ENCODE measurements at regions not wholly inside any gene's neighbourhood (a gene's known extent, or its start where the extent isn't known, plus 50 kb on each side); places are given as distances from the start of the nearest gene placed in this dataset.

DNA sequence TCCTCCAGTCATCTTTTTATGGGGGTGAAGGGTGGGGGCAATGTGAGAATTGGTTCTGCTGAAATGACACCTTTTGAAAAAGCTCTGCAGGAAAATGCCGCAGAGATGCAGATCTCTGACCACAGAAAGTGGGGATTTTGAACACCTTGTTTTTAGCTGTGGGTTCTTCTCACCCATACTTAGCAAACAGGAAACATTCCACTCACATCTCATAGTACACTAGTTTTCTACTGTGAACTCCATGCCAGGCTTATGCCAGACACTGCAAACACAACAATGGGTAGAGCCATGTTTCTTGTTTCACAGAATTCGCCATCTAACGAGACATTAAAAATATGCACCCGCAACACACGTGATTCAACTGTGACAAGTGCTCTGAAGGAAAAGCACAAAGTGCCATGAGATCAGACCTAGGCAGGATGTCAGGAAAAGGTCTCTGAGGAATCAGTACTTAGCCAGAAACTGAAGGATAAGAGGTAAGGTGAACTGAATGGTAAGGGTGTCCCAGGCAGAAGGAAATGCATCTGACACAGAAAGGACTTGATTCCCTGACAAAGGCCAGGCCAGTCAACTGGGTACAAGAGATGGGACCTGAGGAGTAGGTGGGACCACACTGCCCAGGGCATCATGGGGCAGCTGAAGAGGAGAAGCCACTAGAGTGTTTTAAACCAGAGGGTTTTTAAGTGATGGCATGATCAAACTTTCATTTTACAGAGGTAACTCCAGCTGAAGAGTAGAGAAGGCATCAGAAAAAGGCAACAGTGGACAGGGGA, 83.8 kb upstream of the JAK1 start:
- H3K9me3 ChIP-seq, result no peaks in the 10 kb centered on the region
- DNase-seq, result no peak
- intact Hi-C loops (cut with DNase I), result no loop called here
- TF ChIP-seq POLR2A (IDR thresholded peaks at IDR 0.05) (no peak), POLR2AphosphoS5 (IDR thresholded peaks at IDR 0.05) (no peak), EP300 (IDR thresholded peaks at IDR 0.05) (no peak)
- TF ChIP-seq, protein P1, sequence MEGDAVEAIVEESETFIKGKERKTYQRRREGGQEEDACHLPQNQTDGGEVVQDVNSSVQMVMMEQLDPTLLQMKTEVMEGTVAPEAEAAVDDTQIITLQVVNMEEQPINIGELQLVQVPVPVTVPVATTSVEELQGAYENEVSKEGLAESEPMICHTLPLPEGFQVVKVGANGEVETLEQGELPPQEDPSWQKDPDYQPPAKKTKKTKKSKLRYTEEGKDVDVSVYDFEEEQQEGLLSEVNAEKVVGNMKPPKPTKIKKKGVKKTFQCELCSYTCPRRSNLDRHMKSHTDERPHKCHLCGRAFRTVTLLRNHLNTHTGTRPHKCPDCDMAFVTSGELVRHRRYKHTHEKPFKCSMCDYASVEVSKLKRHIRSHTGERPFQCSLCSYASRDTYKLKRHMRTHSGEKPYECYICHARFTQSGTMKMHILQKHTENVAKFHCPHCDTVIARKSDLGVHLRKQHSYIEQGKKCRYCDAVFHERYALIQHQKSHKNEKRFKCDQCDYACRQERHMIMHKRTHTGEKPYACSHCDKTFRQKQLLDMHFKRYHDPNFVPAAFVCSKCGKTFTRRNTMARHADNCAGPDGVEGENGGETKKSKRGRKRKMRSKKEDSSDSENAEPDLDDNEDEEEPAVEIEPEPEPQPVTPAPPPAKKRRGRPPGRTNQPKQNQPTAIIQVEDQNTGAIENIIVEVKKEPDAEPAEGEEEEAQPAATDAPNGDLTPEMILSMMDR (IDR thresholded peaks at IDR 0.05), result no peak
- no peak overlapping the region for H3K27ac ChIP-seq
- no peaks in the 10 kb centered on the region for H3K27me3 ChIP-seq
- 82 to 93% methylated on average over 5 of the region's 5 CpGs for WGBS, 2 donors
- peaks cover 0 to 18% (median 0%) of the 10 kb centered on the region in 4 donors for H3K36me3 ChIP-seq
- H3K4me1 ChIP-seq, result peaks cover 0 to 23% (median 17%) of the 10 kb centered on the region in 4 donors
- H3K4me3 ChIP-seq, result no peak overlapping the region

DNA sequence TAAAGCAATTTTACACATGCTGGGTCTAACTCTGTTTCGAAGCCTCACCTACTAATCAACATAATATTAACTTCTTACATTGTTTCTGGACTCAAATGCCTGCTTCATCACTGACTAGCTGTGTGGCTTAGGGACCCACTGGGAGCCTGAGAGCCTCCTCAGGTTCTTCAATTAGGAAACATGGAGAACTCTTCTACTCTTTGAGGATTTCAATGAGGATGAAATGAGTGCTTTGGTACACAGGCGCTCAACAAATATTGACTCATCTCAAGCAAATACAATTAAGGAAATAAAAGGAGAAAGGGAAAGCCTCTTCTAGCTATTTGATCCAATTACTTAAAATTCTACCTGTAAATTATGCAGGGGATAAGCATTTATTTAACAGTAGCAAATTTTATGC, 84.4 kb upstream of the JAK1 start:
- TF ChIP-seq POLR2A (IDR thresholded peaks at IDR 0.05) (no peak), EP300 (IDR thresholded peaks at IDR 0.05) (no peak), POLR2AphosphoS5 (IDR thresholded peaks at IDR 0.05) (no peak)
- TF ChIP-seq, protein P1 (IDR thresholded peaks at IDR 0.05), result no peak
- DNase-seq, result no peak
- Histone ChIP-seq H3K36me3 (peaks cover 0 to 25% (median 0%) of the 10 kb centered on the region in 4 donors), H3K4me3 (no peak overlapping the region), H3K27me3 (no peaks in the 10 kb centered on the region), H3K9me3 (no peaks in the 10 kb centered on the region), H3K4me1 (peaks cover 0 to 23% (median 19%) of the 10 kb centered on the region in 4 donors), H3K27ac (no peak overlapping the region)
- intact Hi-C loops (cut with DNase I), result no loop called here
- 52 to 86% methylated on average over 2 of the region's 2 CpGs for WGBS, 2 donors

DNA sequence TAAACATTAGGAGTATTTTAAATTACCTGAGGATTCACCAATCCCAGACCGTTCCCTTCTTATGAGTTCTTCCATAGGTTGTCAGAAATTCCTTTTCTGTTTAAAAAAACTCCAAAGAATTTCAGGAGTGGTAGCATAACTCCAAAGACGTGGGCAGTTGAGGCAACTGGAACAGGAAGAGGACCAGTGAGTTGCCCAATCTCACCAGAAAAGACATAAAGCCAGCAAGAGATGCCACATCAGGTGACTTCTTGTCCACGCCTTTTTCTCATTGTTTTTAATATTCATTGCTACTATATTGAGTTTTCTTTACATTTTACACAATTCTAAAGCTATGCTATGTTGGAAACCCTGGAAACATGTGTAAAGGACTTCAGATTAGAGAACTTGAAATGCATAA, 88.1 kb upstream of the JAK1 start:
- DNase-seq, result no peak
- intact Hi-C loops (cut with DNase I), result no loop called here
- 90% methylated on average over 3 of the region's 3 CpGs for WGBS, 2 donors
- Histone ChIP-seq H3K4me1 (peaks cover 0 to 37% (median 22%) of the 10 kb centered on the region in 4 donors), H3K27ac (no peak overlapping the region), H3K9me3 (no peaks in the 10 kb centered on the region), H3K27me3 (no peaks in the 10 kb centered on the region), H3K36me3 (peaks cover 5 to 54% (median 13%) of the 10 kb centered on the region in 4 donors), H3K4me3 (no peak overlapping the region)
- no peak for TF ChIP-seq POLR2A (IDR thresholded peaks at IDR 0.05)
- no peak for TF ChIP-seq POLR2AphosphoS5 (IDR thresholded peaks at IDR 0.05)
- no peak for TF ChIP-seq EP300 (IDR thresholded peaks at IDR 0.05)
- TF ChIP-seq, protein P1 (IDR thresholded peaks at IDR 0.05), result no peak

DNA sequence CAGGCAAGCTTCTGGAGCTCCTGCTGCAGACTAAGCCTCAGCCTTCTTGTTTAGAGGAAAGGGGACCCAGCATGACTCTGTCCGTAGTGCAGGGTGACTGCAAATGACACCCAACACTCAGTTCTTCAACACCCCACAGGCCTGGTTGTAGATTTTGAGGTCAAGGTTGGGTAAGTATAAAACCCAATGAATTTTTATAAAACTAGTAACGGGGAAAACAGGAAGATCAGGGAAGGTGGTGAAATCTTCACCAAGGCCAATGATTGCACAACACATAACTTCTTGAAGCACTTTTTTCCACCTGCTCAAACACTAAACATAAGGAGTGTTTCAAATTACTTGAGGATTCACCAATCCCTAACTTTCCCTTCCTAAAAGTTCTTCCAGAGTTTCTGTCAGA, 89.4 kb upstream of the JAK1 start:
- DNase-seq, result no peak
- Histone ChIP-seq H3K27me3 (no peaks in the 10 kb centered on the region), H3K36me3 (peaks cover 5 to 54% (median 13%) of the 10 kb centered on the region in 4 donors), H3K4me3 (no peak overlapping the region), H3K4me1 (peaks cover 0 to 50% (median 33%) of the 10 kb centered on the region in 4 donors), H3K27ac (peak overlapping the region in 1 of 4 donors; percentile 16), H3K9me3 (no peaks in the 10 kb centered on the region)
- TF ChIP-seq EP300 (IDR thresholded peaks at IDR 0.05) (no peak), POLR2AphosphoS5 (IDR thresholded peaks at IDR 0.05) (no peak), POLR2A (IDR thresholded peaks at IDR 0.05) (no peak)
- TF ChIP-seq, protein P1 (IDR thresholded peaks at IDR 0.05), result no peak
- intact Hi-C loops (cut with DNase I), result no loop called here
- WGBS, 2 donors, result 87 to 95% methylated on average over 2 of the region's 2 CpGs

All from sigmoid colon (tissue), 6 donors.